DMS153 treated with DMSO at 0.1 percent for 48 hours (cell line): ENCODE measurements at regions not wholly inside any gene's neighbourhood (a gene's known extent, or its start where the extent isn't known, plus 50 kb on each side); places are given as distances from the start of the nearest gene placed in this dataset.

Experiments used
- DNase-seq: peaks from one replicate; lab custom pipeline; 2025; ENCODE audit not compliant: unreplicated experiment; lab: John Stamatoyannopoulos, UW

DNA sequence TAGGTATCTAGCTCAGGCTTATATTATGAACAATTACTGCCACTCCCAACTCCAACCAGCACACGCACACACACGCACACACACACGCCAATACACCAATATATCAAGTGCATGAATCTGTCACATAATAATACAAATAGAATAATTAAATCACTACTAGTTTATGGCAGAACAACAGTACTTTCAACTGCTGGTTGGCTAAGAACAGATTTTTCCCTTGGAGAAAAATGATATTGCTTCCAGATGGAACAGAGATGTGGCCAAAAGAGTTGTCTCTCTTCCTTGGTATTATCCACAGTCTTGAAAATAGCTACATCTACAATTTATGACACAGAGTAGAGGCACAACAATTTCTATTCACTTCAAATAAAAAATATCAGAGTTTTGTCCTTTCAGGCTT lies 538.3 kb upstream of the FAT3 start:
- DNase-seq = no peak

GRCh38 chr11:91673705-91674104 lies 550.9 kb upstream of the FAT3 start:
- no peak for DNase-seq

DNA sequence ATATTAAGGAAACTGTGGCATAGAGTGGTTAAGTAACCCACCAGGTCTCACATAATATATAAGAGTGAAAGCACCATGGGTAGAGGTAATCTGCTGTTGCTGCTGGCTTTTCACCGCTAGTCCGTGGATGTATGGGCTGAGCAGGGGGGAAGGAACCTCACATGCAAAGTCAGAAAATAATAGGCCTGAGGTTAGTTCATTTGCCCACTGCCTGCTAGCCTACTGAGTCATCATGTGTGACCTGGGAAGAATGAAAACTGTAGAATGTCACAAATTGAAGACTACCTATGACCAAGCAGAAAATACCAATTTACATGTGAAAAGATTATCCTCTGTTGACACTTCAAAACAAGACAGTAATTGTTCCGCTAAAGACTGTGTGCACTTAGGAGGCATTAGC lies 560.1 kb upstream of the FAT3 start:
- DNase-seq = no peak

DNA sequence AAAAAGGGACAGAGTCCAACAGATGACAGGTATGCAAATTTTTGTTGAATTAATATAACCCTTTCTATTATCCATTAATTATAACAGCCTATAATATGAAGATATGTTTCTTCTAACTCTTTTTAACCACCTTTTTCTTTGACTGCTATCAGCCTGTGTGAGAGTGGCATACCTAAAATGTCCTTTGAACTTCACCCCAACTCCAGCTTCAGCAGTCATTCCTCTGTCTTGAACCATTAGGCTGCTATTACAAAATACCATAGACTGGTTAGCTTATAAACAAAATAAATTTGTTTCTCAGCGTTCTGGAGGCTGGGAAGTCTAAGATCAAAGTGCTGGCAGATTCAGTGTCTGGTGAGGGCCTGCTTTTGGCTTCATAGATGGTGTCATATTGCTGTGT lies 564.6 kb upstream of the FAT3 start:
- DNase-seq = no peak

DNA sequence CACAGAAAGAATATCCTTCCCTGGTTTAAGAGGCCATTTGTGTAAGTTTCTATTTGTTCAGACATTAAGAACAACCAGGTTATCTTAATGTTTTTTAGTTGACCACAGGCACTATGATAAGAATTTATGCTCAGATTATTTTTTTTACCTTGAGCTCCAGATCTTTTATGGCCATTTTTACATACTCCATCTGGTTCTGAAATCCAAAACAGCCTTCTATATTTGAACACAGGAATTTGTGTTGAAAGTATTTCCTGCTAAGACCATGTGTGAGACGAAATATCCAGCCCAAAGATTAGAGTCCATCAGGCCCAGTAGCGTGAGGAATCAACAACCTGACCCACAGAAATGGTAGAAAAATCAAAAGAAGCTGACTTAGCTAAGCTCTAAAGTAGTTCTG lies 569.9 kb upstream of the FAT3 start:
- DNase-seq = no peak

DNA sequence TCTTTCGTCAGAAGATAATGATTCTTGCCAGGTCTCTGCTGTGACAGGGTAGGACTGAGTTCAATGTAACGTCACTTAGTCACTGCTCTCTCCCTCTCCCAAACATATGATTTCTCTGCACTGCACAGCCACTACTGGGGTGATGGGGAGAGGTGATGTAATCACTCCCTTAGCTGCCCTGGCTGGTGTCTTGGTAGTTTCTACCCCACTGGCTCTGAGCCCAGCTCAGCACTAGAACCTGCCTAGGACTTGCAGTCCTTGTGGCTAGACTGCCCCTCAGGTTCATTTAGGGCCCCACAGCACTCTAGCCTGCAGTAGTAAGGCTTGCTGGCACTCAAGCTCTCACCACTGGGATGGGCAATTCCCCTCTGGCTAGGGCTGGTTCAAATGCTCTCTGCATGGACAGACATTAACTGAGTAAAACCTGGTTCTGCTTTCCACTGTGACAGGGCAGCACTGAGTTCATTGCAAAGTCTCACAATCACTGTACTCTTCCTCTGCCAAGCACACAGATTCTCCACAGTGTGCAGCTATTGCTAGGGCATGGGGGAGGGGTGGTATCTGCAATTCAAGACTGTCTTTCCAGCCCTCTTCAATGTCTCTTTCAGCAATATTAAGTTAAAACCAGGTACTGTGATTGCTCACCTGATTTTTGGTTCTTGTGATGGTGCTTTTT lies 571.4 kb upstream of the FAT3 start:
- no peak for DNase-seq

GRCh38 chr11:91650802-91651201 lies 573.8 kb upstream of the FAT3 start:
- no peak for DNase-seq

DNA sequence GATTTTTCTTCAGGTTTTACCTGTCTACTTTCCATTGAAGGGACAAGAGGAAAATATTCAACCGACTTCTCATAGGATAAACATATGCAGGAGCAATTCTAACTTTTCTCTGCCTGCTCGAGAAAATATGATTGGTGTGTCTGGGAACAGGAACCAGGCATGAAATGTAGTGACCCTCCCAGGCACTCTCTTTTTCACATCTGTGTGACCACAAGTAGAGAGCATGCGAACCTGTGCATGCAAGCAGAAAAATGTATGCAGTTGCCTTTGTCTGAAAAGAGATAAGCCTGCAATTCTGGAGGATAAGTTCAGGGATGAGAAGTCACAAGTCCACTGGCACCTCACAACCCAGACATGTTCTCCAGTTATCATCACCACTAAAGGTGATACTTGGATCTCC lies 583.5 kb upstream of the FAT3 start:
- no peak for DNase-seq

- DNase-seq = no peak
Observed at GRCh38 chr11:91639359-91639758, 585.3 kb upstream of the FAT3 start.

DNA sequence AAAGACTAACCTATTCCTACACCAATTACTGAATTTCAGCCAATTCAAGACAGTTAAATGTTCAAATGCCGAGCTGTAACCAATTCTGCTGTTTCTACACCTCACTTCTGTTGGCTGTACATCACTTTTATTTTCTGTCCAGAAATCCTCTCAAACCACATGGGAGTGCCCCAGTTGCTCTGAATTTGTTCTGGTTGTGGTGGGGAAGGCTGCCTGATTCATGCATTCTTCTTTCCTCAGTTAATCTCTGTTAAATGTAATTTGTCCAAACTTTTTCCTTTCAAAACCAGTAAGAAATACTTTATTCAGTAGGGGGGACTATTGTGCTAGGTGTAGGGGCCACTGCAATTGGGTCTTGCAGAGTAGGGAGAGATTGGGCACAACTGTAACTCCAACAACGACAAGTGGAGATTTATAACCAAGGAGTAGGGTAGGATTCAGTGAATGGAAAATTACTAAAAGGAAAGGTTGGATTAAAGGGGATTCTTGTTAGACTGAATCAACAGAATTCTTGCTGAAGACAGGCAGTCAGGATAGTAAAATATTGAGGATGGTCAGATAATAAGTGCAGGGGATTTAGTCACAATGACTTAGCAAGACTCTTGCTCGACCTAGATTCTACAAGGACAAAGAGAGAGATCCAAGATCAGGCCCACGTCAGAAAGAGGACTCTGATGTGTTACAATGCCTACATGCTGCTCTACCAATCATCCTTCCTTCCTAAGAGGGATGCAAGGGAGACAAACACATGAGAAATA lies 593.5 kb upstream of the FAT3 start:
- DNase-seq = no peak

DNA sequence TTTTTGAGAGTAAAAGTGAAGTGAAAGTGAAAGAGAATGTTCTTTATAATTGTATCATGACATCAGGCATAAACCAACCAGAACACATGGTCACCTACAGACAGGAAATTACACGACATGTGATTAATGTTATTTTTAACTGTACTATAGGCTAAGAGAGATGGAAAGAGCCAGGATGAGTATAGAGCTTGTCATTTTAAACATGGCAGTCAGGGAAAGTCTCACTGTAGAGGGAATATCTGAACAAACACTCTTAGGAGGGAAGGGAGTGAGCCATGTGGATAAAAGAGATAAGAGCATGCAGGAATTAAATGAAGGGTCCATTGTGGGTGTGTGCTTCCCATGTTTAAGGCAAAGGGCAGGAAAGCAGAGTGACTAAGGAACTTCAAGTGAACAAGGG lies 599.1 kb upstream of the FAT3 start:
- DNase-seq = no peak

GRCh38 chr11:91624021-91624420 lies 600.6 kb upstream of the FAT3 start:
- no peak for DNase-seq

DNA sequence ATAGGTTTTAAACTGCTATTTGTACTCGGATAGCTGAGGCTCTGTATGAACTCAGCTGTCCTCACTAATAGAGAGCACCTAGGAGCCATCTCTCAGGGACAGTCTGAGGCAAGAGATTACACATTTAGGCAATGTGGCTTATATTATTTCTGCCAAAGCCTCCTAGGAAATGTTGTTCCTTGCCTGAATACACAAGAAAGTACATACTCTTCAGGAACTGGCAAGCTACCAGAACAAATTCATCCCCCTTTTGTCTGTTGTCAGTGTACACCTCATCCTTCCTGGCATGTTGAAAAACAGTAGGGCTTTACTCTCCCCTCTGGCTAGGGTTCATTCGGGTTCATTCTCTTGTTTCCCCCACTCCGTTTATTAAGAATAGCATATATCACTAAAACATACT lies 615.9 kb upstream of the FAT3 start:
- DNase-seq = peak; percentile 31

DNA sequence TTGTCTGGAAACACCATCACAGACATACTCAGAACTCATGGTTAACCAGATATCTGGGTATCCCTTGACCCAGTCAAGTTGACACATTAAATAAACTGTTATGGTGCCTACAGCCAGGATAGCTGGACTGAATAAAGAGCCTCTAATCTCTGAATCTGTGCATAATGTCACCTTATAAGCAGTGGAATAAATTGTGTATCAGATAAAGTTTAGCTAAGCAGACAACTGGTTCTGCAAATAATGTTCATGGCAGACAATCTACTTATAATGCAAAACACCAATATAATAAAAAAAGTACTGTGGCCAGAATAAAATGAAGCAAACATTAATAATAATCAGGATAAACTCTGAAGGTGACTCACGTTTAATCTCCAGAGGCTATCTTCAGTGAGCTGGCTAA lies 628.5 kb upstream of the FAT3 start:
- DNase-seq = no peak

DNA sequence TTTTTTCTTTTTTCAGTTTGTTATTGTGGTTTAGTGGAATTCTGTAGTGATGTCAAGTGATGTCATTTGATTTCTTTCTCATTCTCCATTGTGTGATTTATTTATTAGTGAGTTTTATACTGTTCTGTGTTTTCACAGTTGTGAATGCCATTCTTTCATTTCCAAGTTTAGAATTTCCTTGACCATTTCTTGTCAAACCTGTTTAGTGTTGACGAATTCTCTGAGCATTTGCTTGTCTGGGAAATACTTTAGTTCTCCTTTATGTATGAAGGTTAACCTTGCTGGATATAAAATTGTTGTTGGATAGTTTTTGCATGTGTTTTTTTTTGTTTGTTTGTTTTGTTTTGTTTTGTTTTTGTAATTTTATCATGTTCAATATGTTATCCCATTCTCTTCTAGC lies 633.6 kb upstream of the FAT3 start:
- no peak for DNase-seq

- DNase-seq = no peak
Observed at GRCh38 chr11:91587131-91587530, 637.5 kb upstream of the FAT3 start.

- DNase-seq = no peak
Observed at GRCh38 chr11:91585035-91585801, 639.4 kb upstream of the FAT3 start.

GRCh38 chr11:91563176-91563575 lies 661.4 kb upstream of the FAT3 start:
- no peak for DNase-seq

DNA sequence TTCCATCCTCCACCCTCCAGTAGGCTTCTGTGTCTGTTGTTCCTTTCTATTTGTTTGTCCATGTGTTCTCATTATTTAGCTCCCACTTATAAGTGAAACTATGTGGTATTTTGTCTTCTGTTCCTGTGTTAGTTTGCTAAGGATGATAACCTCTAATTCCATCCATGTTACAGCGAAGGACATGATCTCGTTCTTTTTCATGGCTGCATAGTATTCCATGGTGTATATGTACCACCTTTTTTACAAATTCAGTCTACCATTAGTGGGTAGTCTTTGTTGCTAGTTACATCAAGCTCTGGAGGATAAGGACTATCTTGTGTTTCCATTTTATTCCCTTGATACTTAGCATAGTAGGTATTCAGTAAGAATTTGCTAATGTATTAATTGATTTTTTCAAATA lies 664.2 kb upstream of the FAT3 start:
- DNase-seq = no peak

DNA sequence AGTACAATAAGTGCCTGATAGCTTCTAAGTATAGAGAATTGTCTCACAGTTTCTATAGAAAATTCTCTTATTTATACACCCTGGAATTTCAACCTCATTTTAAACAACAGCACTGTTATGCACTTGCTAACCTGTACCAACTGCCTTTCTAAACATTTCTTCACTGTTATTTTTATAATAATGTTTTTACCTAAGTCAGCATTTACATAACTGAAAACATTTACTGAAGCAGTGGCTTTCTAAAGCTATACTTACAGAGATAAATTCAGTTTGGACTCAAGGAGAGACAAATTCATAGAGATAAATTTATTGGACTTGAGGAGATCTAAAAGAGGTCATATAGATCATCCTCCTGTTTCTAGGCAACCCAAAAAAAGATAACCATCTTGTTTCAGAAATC lies 686.6 kb upstream of the FAT3 start:
- DNase-seq = no peak

DNA sequence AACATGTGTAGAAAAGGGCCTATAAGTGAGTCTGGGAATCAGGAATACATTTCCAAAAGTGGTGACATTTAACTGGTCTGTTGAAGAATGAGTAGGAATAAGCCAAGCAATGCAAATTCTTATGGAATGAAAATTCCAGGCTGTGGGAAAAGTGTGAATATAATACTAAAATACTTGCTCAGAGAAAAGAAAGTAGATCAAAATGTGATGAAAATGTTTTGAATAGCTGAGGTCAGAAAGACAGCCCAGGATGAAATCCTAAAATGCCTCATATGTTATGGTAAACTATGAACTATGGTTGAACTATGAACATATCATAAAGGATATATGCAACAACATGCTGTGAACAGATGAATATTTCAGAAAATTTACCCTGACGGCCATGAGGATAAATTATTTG lies 688.3 kb upstream of the FAT3 start:
- DNase-seq = no peak

GRCh38 chr11:91528965-91529364 lies 695.7 kb upstream of the FAT3 start:
- DNase-seq = no peak
